ENCODE measurements at regions not wholly inside any gene's neighbourhood (a gene's known extent, or its start where the extent isn't known, plus 50 kb on each side); places are given as distances from the start of the nearest gene placed in this dataset.

DNA sequence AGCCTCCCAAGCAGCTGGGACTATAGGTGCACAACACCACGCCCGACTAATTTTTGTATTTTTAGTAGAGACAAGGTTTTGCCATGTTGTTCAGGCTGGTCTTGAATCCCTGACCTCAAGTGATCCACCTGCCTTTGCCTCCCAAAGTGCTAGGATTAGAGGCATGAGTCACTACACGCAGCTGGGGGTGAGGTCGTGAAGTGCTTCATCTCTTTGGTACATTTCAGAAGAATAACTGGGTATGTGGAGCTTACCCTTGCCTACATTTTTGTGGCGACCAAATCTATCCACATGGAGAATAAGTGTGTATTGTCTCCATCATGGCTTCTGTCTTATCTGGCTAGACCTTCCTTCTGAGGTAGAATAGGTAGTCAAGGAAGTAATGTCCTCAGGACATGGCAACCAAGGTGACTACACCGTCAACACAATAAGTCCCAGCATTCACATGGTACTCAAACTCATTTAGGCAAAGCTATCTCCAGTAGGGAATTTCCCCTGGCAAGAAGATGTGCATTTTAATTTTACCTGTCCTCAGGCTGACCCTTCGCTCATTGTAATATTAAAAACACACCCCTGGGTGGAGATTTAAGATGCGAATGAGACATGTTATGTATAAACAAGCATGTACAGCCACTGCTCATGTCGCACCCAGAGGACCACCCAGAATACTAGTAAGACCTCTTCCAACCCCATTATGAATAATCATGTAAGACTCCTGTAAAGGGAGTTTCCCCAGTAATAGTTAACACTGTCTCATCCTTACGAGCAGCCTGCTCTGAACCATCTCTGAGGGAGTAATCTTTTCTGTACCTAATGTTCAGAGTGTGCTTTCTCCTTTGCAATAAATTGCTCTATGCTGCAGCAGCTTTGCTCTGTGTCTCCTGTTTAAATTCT, 1173.2 kb downstream of the TAF11L14 start:
- no peaks in the 10 kb centered on the region for H3K4me1 ChIP-seq (ENCODE audit: insufficient read depth, low read length)
- H3K4me3 ChIP-seq (ENCODE audit: low read length), result no peak overlapping the region
- H3K9me3 ChIP-seq (ENCODE audit: low read depth, low read length), result no peaks in the 10 kb centered on the region
- H3K27me3 ChIP-seq (ENCODE audit: insufficient read depth, low read length), result no peaks in the 10 kb centered on the region

GRCh38 chr5:18811661-18812060, 1176.3 kb downstream of the CDH18 start:
- no peaks in the 10 kb centered on the region for H3K4me1 ChIP-seq (ENCODE audit: insufficient read depth, low read length)
- no peaks in the 10 kb centered on the region for H3K27me3 ChIP-seq (ENCODE audit: insufficient read depth, low read length)
- no peaks in the 10 kb centered on the region for H3K9me3 ChIP-seq (ENCODE audit: low read depth, low read length)
- H3K4me3 ChIP-seq (ENCODE audit: low read length), result no peak overlapping the region

GRCh38 chr5:18828351-18828750, 1159.6 kb downstream of the CDH18 start:
- Histone ChIP-seq H3K9me3 (ENCODE audit: low read depth, low read length) (no peaks in the 10 kb centered on the region), H3K4me1 (ENCODE audit: insufficient read depth, low read length) (no peaks in the 10 kb centered on the region), H3K4me3 (ENCODE audit: low read length) (no peak overlapping the region), H3K27me3 (ENCODE audit: insufficient read depth, low read length) (no peaks in the 10 kb centered on the region)

GRCh38 chr5:18829539-18829938, 1158.5 kb downstream of the CDH18 start:
- no peaks in the 10 kb centered on the region for H3K4me1 ChIP-seq (ENCODE audit: insufficient read depth, low read length)
- H3K9me3 ChIP-seq (ENCODE audit: low read depth, low read length), result no peaks in the 10 kb centered on the region

DNA sequence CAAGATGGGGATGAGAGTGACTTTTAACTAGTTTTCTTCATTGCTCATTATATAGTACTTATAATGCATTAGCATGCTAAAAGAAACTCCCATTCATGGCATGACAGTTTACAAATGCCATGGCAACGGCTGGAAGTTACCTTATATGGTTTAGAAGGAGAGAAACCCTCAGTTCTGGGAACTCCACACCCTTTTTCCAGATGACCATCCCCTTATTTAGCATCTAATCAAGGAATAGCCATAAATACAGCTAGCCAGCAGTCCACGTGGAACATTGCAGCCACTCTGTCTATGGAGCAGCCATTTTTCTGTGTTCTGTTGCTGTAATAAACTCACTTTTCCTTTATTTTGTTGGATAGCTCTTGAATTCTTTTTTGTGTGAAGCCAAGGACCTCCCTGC, 1137.8 kb downstream of the CDH18 start:
- Histone ChIP-seq H3K9me3 (ENCODE audit: low read depth, low read length) (no peaks in the 10 kb centered on the region), H3K27me3 (ENCODE audit: insufficient read depth, low read length) (no peaks in the 10 kb centered on the region), H3K4me3 (ENCODE audit: low read length) (no peak overlapping the region), H3K4me1 (ENCODE audit: insufficient read depth, low read length) (no peaks in the 10 kb centered on the region)

More at GRCh38 chr5:18829539-18829938, 1158.5 kb downstream of the CDH18 start:
- Histone ChIP-seq H3K4me3 (ENCODE audit: low read length) (no peak overlapping the region), H3K27me3 (ENCODE audit: insufficient read depth, low read length) (no peaks in the 10 kb centered on the region)

DNA sequence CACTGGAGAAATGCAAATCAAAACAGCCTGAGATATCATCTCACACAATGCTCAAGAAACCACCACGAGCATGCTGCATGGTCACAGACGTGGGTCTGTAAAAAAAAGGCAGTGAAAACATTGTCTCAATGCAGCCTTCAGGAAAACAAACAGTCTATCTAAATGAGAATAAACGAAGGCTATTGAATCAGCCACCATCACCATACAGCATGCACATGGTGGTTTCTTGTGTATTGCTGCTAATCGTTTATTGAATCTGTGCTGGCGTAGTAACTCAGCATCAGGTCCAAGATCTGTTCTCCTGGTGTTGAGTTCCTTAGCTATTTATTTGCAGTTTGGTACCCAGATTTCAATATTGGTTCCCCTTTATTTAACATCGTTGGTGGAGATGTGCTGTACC, 1115.0 kb downstream of the CDH18 start:
- no peak overlapping the region for H3K4me3 ChIP-seq (ENCODE audit: low read length)
- no peaks in the 10 kb centered on the region for H3K4me1 ChIP-seq (ENCODE audit: insufficient read depth, low read length)
- no peaks in the 10 kb centered on the region for H3K27me3 ChIP-seq (ENCODE audit: insufficient read depth, low read length)
- no peaks in the 10 kb centered on the region for H3K9me3 ChIP-seq (ENCODE audit: low read depth, low read length)

GRCh38 chr5:18876565-18876964, 1111.4 kb downstream of the CDH18 start:
- Histone ChIP-seq H3K27me3 (ENCODE audit: insufficient read depth, low read length) (no peaks in the 10 kb centered on the region), H3K4me3 (ENCODE audit: low read length) (no peak overlapping the region), H3K4me1 (ENCODE audit: insufficient read depth, low read length) (no peaks in the 10 kb centered on the region), H3K9me3 (ENCODE audit: low read depth, low read length) (no peaks in the 10 kb centered on the region)

DNA sequence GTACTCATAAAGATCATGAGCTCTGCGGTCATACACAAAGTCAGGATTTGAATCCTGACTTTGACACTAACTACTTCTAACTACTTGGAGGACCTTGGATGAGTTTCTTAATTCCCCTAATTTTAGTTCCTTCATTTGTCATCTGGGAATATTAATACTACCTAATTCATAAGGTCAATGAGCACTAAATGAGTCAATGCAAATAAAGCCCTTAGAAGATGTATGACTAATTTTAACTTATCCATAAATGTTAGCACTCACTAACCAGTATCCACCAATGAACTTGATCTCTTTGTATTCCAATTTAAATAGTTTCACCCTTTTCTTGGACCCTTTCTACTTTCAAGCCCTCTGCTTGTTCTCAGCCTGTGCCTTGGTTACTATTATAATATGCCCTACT, 1106.4 kb downstream of the CDH18 start:
- Histone ChIP-seq H3K4me3 (ENCODE audit: low read length) (no peak overlapping the region), H3K27me3 (ENCODE audit: insufficient read depth, low read length) (no peaks in the 10 kb centered on the region), H3K4me1 (ENCODE audit: insufficient read depth, low read length) (no peaks in the 10 kb centered on the region), H3K9me3 (ENCODE audit: low read depth, low read length) (no peaks in the 10 kb centered on the region)

GRCh38 chr5:18882154-18882553, 1105.8 kb downstream of the CDH18 start:
- Histone ChIP-seq H3K4me3 (ENCODE audit: low read length) (no peak overlapping the region), H3K9me3 (ENCODE audit: low read depth, low read length) (no peaks in the 10 kb centered on the region), H3K27me3 (ENCODE audit: insufficient read depth, low read length) (no peaks in the 10 kb centered on the region), H3K4me1 (ENCODE audit: insufficient read depth, low read length) (no peaks in the 10 kb centered on the region)

DNA sequence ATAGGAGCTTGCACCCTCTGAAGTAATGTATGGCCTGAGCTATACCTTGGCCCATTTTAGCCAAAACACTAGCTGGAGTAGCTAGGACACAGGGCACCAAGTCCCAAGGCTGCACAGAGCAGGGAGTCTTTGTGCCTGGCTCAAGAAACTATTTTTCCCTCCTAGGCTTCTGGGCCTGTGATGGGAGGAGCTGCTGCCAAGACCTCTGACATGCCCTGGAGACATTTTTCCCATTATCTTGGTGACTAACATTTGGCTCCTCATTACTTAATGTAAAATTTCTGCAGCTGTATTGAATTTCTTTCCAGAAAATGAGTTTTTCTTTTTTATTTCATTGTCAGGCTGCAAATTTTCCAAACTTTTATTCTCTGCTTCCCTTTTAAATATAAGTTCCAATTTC, 1099.2 kb downstream of the CDH18 start:
- H3K4me1 ChIP-seq (ENCODE audit: insufficient read depth, low read length), result no peaks in the 10 kb centered on the region
- no peaks in the 10 kb centered on the region for H3K27me3 ChIP-seq (ENCODE audit: insufficient read depth, low read length)
- H3K9me3 ChIP-seq (ENCODE audit: low read depth, low read length), result no peaks in the 10 kb centered on the region
- no peak overlapping the region for H3K4me3 ChIP-seq (ENCODE audit: low read length)

GRCh38 chr5:18900644-18901043, 1087.4 kb downstream of the CDH18 start:
- H3K27me3 ChIP-seq (ENCODE audit: insufficient read depth, low read length), result no peaks in the 10 kb centered on the region
- H3K9me3 ChIP-seq (ENCODE audit: low read depth, low read length), result no peaks in the 10 kb centered on the region
- no peak overlapping the region for H3K4me3 ChIP-seq (ENCODE audit: low read length)
- H3K4me1 ChIP-seq (ENCODE audit: insufficient read depth, low read length), result no peaks in the 10 kb centered on the region

DNA sequence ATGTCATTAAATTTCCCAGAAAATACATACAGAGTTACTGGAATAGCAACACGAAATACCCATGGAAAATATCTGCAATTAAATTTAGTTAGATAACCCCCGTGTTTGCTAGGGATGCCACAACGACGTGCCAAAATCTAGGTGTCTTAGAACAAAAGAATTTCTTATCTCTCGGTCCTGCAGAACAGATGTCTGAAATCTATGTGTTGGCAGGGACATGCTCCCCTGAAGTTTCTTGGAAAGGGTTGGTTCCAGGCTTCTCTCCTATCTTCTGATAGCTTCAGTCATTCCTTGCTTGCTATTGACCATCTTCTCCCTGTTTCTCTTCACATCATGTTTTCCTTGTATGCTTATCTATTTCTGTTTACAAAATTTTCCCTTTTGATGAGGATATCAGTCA, 1067.0 kb downstream of the CDH18 start:
- H3K9me3 ChIP-seq (ENCODE audit: low read depth, low read length), result no peaks in the 10 kb centered on the region
- no peaks in the 10 kb centered on the region for H3K27me3 ChIP-seq (ENCODE audit: insufficient read depth, low read length)
- H3K4me3 ChIP-seq (ENCODE audit: low read length), result no peak overlapping the region
- H3K4me1 ChIP-seq (ENCODE audit: insufficient read depth, low read length), result no peaks in the 10 kb centered on the region

- H3K27me3 ChIP-seq (ENCODE audit: insufficient read depth, low read length), result no peaks in the 10 kb centered on the region
- no peaks in the 10 kb centered on the region for H3K4me1 ChIP-seq (ENCODE audit: insufficient read depth, low read length)
- no peak overlapping the region for H3K4me3 ChIP-seq (ENCODE audit: low read length)
- no peaks in the 10 kb centered on the region for H3K9me3 ChIP-seq (ENCODE audit: low read depth, low read length)
Observed at GRCh38 chr5:18932081-18932480, 1055.9 kb downstream of the CDH18 start.

DNA sequence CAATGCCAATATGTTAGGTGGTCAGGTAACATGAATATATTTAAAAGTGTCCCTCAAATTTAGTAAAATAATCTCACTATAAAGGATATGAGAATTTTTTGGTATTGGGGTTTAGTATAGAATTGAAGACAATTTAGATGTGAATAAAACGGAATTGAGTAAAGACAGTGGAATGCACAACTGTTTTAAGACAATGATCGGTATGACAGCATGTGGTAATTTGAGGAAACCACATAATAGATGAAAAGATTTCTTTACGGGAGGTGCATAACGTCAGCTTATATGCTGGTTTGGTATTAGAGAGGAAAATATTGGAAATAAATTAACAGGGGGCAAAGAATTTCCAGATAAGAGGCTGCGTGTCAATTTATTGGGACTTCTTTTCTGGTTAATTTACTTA, 1043.2 kb downstream of the CDH18 start:
- H3K9me3 ChIP-seq (ENCODE audit: low read depth, low read length), result no peaks in the 10 kb centered on the region
- H3K4me1 ChIP-seq (ENCODE audit: insufficient read depth, low read length), result no peaks in the 10 kb centered on the region
- no peak overlapping the region for H3K4me3 ChIP-seq (ENCODE audit: low read length)
- H3K27me3 ChIP-seq (ENCODE audit: insufficient read depth, low read length), result no peaks in the 10 kb centered on the region

GRCh38 chr5:18954239-18954638, 1033.8 kb downstream of the CDH18 start:
- no peaks in the 10 kb centered on the region for H3K27me3 ChIP-seq (ENCODE audit: insufficient read depth, low read length)
- H3K9me3 ChIP-seq (ENCODE audit: low read depth, low read length), result peaks cover 4% of the 10 kb centered on the region
- no peak overlapping the region for H3K4me3 ChIP-seq (ENCODE audit: low read length)
- H3K4me1 ChIP-seq (ENCODE audit: insufficient read depth, low read length), result no peaks in the 10 kb centered on the region

- no peaks in the 10 kb centered on the region for H3K9me3 ChIP-seq (ENCODE audit: low read depth, low read length)
- H3K4me1 ChIP-seq (ENCODE audit: insufficient read depth, low read length), result no peaks in the 10 kb centered on the region
- H3K27me3 ChIP-seq (ENCODE audit: insufficient read depth, low read length), result no peaks in the 10 kb centered on the region
- H3K4me3 ChIP-seq (ENCODE audit: low read length), result no peak overlapping the region
Observed at GRCh38 chr5:18959535-18959934, 1028.5 kb downstream of the CDH18 start.
